ENCODE measurements at regions not wholly inside any gene's neighbourhood (a gene's known extent, or its start where the extent isn't known, plus 50 kb on each side); places are given as distances from the start of the nearest gene placed in this dataset.

- DNase-seq, result no peak
These were observed 92.6 kb upstream of the IL12B start for GRCh38 chr5:159422910-159423309.

DNA sequence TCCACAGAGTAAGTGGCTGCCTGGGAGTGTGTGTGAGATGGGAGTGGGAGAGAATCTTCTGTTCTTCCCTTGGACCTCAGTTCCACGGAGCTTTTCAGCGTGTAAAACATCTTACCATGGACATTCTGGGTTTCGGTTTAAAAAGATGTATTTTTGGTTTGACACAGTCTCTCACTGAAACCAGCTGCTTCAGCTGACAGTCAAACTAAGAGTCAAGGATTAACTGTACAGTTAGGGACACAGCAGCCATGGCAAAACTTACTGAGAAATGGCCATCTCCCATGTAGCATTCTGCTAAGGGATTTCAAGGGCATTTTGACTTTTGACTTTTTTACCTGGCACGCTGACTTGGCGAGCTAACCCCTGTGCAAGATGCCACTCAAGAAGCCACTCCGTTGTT, 93.8 kb upstream of the IL12B start:
- DNase-seq, result no peak

DNA sequence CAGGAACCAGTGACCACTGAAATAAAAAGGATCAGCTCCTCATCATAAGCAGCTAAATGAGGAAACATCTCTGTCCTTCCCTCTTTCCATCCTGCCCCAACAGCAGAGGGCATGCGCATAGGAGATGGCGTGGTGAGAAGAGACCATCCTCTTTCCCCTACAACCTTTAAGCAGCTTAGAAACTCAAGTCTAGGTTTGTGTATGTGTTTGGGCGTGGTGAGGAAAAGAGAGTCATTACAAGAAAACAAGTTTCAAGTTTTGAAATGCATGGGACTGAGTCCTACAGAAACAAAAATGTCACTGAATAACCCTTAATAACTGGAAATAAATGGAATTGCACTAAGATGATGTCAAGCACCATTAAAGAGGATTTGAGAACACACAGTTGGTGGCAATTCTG, 96.4 kb upstream of the IL12B start:
- no peak for DNase-seq

DNA sequence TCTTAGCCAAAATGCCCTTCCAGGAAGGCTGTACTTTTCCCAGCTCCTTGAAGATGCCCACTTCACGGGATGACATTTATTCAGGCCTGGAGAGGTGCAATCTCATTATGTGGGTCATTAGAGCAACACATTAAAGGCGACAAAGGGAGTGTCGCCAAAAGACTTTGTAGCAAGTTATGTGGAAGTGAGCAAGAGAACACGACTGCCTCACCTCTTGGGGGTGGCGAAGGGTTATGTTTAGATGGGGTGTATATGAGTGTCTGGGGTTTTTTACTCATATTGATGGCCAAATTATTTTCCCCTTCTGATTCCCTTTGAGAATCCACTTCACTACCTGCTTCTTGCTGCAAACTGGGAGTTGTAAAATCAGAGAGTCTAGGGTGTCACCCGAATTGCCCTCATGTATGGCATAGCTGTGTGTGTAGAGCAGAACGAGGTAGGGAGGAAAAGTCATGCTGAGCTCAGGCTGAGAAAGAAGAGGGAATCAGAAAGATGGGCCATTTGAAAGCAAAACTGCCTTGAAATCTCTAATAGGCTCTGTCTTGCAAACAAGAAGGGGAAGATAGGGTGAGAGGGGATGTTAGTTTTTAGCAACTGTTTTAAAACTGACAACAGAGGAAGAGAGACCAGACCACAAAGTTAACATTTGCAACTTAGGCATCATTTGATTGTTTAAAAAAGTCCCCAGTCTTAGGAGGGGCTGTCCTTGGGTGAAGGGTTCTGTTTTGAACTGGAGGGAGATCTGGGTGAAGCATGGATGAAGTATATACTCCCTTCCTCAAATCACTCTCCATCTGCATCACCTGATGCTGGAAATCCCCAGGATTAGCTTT, 97.1 kb upstream of the IL12B start:
- no peak for DNase-seq

DNA sequence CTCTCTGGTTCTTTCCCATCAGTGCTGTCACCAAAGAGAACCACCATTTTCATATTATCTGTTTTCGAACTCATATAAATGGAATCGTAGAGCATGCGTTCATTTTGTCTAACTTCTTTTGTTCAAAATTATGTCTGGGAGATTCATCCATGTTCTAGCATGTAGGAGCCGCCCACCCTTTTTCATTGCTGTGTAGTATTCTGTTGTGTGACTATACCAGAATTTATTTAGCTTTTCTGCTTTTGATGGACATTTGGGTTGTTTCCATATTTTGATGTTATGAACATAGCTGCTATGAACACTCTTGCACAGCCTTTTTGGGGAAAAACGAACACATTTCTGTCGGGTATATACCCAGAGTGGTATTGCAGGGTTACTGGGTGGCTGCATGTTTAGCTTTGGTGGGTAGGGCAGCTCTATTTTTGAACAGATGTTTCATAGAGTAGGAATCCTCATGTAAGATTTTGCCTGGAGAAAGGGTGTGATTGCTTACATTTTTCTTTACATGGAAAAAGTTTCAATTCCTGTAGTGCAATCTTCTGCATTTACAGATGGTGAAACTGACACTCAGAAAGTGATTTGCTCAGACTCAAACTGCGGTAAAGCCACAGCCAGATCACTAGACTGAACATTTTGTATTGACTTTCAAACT, 100.2 kb upstream of the IL12B start:
- no peak for DNase-seq

DNA sequence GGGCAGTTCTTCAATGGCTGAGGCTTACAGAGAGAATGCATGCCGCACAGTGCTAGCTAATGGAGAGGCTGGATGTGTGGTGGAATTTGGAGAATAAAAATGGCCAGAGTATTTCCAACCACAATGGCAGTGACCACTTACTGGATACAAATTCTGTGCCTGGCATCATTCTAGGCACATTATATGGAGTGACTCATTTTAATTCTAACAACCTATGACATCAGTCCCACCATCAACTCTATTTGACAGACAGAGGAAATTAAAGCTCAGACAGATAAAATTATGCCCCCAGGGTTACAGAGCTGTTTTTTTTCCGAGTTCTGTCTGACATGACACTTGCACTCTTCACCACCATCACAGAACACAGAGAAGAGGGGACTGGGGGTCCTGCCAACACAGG, 105.6 kb upstream of the IL12B start:
- DNase-seq, result no peak

DNA sequence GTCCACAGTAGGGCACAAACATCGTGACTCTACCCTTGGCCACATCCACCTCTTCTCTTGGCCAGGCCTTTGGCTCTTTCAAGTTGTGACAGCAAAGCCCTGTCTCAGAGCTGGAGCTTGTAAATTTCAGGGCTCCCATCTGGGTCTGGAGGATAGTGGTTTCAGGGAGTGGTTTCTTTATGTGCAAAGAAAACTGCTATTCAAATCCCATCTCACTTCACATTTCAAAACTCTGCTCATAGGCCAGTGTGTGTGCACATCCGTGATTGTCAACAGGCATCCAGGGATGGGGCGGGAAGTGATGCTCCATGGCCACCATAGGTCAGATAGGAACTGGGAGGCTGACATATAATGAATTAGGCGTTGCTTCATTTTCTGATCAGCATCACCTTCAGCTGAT, 107.8 kb upstream of the IL12B start:
- DNase-seq, result no peak

DNA sequence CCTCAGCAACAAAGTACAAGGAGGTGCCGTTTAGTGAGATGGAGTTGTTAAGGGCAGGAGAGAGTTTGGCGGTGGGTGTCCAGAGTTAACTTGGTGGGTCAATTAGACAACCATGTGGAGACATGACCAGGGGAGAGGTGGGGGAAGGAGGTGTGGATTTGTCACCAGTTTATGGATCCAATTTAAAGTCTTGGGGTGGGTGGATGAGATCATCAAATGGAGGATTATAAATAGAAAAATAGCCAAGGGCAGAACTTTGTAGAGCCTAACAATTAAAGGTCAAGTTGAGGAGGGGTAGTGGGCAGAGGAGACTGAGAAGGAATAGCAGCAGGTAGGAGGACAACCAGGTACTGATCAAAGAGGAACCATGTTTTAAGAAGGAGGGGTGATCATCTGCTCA, 108.7 kb upstream of the IL12B start:
- DNase-seq, result no peak

DNA sequence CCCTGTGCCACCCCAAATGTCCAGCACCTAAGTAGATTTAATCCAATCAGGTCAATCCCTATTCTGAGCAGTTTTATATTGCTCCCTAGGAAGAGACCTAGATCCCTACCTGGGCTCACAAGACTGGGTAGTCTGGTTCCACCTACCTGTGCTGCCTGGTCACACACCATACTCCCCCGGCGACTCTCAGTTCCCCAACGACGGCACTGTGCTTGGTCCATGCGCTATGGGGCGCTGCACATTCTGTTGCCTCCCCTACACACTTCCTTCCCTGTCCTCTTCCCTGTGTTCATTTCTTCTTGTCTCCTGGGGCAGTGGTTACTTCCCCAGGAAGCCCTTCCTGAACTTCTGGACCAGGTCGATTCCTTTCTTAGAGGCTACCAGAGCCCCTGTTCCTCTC, 109.9 kb upstream of the IL12B start:
- DNase-seq, result no peak

GRCh38 chr5:159440968-159441367, 110.7 kb upstream of the IL12B start:
- DNase-seq, result no peak

DNA sequence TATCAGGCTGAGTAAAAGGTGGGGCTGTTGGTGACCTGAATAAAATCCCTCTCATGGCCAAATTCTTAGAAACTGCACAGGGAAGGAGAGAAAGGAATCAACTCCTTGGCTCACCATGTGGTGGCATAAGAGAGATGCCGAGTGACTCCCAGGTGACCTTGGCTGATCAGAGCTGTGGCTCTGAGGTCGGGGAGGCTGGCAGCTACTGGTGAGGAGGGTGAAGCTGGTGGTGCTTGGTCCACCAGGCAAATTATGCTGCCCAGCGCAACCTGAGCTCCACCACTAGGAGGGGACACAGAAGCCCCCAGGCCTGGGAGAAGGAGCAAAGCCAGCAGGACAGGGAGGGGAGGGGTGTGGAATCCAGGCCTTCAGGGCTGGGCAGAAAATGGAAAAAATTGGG, 111.2 kb upstream of the IL12B start:
- DNase-seq, result no peak

- DNase-seq, result no peak
These were observed 112.0 kb upstream of the IL12B start for GRCh38 chr5:159442206-159442850.

DNA sequence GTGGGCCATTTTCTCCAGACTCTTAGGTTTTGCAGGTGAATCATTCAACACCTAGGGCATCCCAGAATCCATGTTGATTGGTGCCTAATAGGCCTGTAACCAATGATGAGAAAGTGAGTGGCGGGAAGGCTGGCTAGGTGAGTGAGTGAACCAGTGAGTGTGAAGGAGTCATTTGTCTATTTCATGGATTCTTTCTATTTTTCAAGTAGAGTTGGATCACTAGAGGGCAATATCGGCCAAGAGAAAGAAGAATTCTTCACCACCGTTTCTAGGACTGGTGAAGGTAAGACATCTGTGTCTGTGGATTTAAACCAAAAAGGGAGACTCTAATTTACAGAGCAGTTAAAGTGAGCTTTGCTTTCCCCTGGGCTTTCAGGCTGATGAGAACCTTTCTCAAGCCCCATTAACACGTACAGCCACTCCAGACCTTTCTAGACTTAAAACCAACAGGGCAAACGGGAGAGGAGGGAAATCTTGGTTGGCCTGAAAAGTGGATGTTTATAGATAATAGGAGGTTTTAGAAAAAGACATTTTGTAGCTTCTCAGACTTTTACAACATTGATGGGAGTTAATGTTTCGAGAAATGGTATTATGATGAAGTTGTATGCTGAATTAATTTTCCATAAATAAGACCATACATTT, 114.3 kb upstream of the IL12B start:
- peak; percentile 69 for DNase-seq

- no peak for DNase-seq
These were observed 116.8 kb upstream of the IL12B start for GRCh38 chr5:159447116-159447515.

GRCh38 chr5:159448841-159449407, 118.6 kb upstream of the IL12B start:
- DNase-seq, result no peak

- DNase-seq, result no peak
These were observed 119.6 kb upstream of the IL12B start for GRCh38 chr5:159449925-159450324.

DNA sequence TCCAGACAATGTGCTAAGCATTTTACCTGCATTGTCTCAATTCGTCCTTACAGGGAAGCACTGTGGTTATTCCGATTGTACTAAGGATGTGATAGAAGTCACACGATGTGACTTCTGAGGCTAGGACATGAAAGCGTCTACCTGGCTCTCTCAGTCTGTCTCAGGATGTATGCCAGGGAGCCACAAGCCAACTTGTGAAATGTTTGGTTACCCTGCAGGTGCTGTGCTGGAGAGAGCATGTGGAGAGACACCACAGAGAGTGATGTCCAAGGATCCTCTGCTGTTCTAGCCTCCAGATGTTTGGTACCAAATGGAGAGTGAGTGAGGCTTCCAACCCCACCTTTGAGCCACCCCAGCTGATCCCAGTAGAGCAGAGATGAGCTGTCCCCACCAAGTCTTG, 120.1 kb upstream of the IL12B start:
- no peak for DNase-seq

DNA sequence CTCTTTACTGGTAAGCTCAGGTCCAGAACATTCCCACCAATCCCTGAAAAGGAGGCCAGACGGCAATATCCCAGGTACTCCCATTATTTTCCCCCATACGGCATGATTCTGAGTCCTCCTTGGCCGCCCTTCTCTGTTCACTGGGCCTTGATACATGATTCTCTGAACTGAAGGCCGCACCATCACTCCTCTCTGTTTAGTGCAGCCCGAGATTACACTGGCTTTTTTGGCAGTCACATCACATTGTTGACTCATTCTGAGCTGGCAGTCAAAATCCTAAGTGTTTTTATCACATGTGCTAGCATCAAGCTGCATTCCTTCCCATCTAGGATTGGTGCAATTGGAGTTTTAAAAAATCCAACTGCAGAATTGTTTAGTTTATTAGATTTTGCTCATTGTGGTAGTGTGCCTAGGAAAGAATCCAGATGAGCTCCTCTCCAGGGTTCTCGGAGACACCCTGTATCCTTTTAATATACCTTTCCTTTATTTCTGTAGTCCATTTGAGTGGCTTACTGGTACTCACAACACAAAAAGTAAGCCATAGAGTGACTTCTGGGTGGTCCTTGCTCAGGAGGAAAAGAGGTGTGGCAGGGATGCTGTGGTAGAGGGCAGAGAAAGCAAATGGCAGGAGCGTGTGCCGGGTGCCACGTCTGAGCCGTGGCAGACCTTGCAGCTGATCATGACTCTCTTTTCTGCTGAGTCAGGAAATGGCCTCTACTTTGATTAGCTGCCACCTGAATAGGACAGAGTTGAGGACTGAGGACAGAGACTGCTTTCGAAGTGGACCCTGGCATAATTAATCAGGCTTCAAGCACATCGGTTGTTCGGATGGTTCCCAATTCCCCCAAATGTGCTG, 121.1 kb upstream of the IL12B start:
- DNase-seq, result no peak

- no peak for DNase-seq
These were observed 122.3 kb upstream of the IL12B start for GRCh38 chr5:159452480-159453167.

DNA sequence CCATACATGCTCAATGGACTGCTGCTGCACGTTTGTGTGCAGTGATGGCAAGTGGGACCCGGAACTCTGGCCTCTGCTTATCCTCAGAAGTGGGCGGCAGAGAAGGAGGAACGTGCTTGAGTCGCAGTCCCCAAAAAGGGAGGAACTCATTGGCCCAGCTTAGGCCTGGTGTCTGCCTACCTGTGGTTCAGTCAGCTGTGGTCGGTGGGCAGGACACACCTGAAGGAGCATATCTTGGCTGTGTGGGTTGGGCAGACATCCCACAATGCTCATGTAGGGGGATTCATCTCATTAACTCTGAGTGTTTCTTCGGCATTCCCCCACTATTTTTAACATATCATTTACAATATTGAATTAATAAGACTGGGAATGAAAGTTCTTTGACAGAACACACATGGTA, 122.9 kb upstream of the IL12B start:
- DNase-seq, result no peak

DNA sequence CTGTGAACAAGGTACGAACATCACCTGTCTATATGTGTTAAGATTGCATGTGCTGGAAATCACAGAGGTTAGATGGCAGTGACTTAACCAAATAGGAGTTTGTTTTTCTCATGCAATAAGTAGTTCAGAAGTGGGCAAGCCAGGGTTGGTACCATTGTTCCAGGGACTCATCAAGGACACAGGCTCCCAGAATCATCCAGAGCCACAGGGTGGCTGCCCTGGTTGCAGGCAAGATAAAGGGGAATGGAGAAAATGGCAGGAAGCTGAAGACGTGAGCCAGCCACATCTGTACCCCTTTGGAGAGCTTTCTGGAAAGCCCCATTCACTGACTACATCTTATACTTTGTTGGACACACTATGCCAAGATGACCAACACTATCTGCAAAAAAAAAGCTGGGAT, 126.0 kb upstream of the IL12B start:
- no peak for DNase-seq

Data from NCI-H1694 (cell line).